ENCODE measurements at regions not wholly inside any gene's neighbourhood (a gene's known extent, or its start where the extent isn't known, plus 50 kb on each side); places are given as distances from the start of the nearest gene placed in this dataset.

DNA sequence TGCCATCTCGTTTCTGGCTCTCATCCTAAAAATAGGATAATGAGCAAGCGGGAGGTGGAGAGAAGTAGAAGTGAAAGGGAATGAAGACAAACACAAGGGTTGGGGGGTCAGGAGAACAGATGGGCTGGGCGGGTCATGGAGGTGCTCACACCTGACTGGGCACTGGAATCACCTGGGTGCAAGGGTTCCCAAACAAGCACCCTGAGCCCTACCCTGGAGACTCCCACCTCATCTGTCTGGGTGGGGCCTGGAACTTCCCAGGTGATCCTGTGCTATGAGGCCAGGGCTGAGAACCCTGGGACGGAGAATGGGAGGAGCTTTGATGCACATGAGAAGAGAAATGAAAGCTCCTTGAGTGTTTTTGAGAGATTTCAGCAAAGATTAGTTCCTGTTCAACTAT lies 223.6 kb downstream of the ANKRD60 start:
- Histone ChIP-seq H3K27ac (ENCODE audit: control insufficient read depth, insufficient read depth) (no peak overlapping the region), H3K4me2 (ENCODE audit: control insufficient read depth, insufficient read depth) (no peak overlapping the region), H3K36me3 (ENCODE audit: control insufficient read depth in 2 of 2, insufficient read depth in 2 of 2, low read length in 1 of 2) (no peaks in the 10 kb centered on the region), H3K9me3 (replicated peaks; ENCODE audit: control insufficient read depth, insufficient read depth, low read length) (no peaks in the 10 kb centered on the region; the same call in 2 of the 3 replicates), H3K79me2 (ENCODE audit: control insufficient read depth, insufficient read depth, low read length) (no peaks in the 10 kb centered on the region), H3K27me3 (replicated peaks in 1 of 2; ENCODE audit: control insufficient read depth in 2 of 2, insufficient read depth in 2 of 2, low read length in 1 of 2) (no peaks in the 10 kb centered on the region; a peak in 2 of 4 replicates), H3K9ac (ENCODE audit: control insufficient read depth, insufficient read depth, low read length) (no peak overlapping the region), H3K4me3 (no peak overlapping the region), H2AFZ (ENCODE audit: control insufficient read depth, low read depth, low read length) (no peak overlapping the region), H3K4me1 (ENCODE audit: control insufficient read depth, insufficient read depth, low read length) (no peaks in the 10 kb centered on the region), H4K20me1 (ENCODE audit: control insufficient read depth, insufficient read depth) (no peaks in the 10 kb centered on the region)
- intact Hi-C loops (cut with micrococcal nuclease; ENCODE audit: unreplicated experiment) = no loop called here
- SMC1A ChIA-PET (ENCODE audit: uncharacterized antibody, unreplicated experiment) = no interaction called here
- WGBS (ENCODE audit: insufficient coverage, insufficient replicate concordance, low lambda C conversion rate, missing lambda C conversion rate) = 28% methylated on average over 4 of the region's 4 CpGs
- no peak for ATAC-seq
- no peak for DNase-seq (ENCODE audit: low read depth, low spot score)
- CTCF ChIA-PET = no interaction called here
- POLR2A ChIA-PET = no interaction called here
- in situ Hi-C loops (cut with MboI) = no loop called here
- no TSS peak for BruUV-seq (replicated peaks)
- RAD21 ChIA-PET (ENCODE audit: unreplicated experiment) = no interaction called here
- FAIRE-seq = no peak
- no peak for TF ChIP-seq NR2C2 (IDR thresholded peaks at IDR 0.05; ENCODE audit: borderline replicate concordance, control insufficient read depth, insufficient read length, low read depth)
- no peak for TF ChIP-seq SIN3A (IDR thresholded peaks at IDR 0.05; ENCODE audit: low read depth, low read length)
- no peak for TF ChIP-seq ATF3 (IDR thresholded peaks at IDR 0.05; ENCODE audit: borderline replicate concordance, extremely low read depth, low read depth, low read length)
- TF ChIP-seq STAT1 (conservative IDR thresholded peaks at IDR 0.05) = no peak
- TF ChIP-seq ZNF592 (IDR thresholded peaks at IDR 0.05) = no peak
- no peak for TF ChIP-seq IRF3 (IDR thresholded peaks at IDR 0.05)
- TF ChIP-seq, protein P1, sequence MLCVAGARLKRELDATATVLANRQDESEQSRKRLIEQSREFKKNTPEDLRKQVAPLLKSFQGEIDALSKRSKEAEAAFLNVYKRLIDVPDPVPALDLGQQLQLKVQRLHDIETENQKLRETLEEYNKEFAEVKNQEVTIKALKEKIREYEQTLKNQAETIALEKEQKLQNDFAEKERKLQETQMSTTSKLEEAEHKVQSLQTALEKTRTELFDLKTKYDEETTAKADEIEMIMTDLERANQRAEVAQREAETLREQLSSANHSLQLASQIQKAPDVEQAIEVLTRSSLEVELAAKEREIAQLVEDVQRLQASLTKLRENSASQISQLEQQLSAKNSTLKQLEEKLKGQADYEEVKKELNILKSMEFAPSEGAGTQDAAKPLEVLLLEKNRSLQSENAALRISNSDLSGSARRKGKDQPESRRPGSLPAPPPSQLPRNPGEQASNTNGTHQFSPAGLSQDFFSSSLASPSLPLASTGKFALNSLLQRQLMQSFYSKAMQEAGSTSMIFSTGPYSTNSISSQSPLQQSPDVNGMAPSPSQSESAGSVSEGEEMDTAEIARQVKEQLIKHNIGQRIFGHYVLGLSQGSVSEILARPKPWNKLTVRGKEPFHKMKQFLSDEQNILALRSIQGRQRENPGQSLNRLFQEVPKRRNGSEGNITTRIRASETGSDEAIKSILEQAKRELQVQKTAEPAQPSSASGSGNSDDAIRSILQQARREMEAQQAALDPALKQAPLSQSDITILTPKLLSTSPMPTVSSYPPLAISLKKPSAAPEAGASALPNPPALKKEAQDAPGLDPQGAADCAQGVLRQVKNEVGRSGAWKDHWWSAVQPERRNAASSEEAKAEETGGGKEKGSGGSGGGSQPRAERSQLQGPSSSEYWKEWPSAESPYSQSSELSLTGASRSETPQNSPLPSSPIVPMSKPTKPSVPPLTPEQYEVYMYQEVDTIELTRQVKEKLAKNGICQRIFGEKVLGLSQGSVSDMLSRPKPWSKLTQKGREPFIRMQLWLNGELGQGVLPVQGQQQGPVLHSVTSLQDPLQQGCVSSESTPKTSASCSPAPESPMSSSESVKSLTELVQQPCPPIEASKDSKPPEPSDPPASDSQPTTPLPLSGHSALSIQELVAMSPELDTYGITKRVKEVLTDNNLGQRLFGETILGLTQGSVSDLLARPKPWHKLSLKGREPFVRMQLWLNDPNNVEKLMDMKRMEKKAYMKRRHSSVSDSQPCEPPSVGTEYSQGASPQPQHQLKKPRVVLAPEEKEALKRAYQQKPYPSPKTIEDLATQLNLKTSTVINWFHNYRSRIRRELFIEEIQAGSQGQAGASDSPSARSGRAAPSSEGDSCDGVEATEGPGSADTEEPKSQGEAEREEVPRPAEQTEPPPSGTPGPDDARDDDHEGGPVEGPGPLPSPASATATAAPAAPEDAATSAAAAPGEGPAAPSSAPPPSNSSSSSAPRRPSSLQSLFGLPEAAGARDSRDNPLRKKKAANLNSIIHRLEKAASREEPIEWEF (IDR thresholded peaks at IDR 0.05; ENCODE audit: insufficient replicate concordance, low read depth, low read length) = no peak
- no peak for TF ChIP-seq IKZF1 (conservative IDR thresholded peaks at IDR 0.05)
- TF ChIP-seq NBN (IDR thresholded peaks at IDR 0.05) = no peak
- no peak for TF ChIP-seq CTCF (IDR thresholded peaks at IDR 0.05 in 2 of 3, conservative IDR thresholded peaks at IDR 0.05 in 1 of 3; ENCODE audit: control insufficient read depth in 2 of 3, extremely low read depth in 1 of 3, insufficient read depth in 1 of 3, low read depth in 3 of 3, low read length in 3 of 3)
- no peak for TF ChIP-seq TARDBP (IDR thresholded peaks at IDR 0.05; ENCODE audit: borderline replicate concordance)

Measured in GM12878 (cell line).